Vagina (tissue), 2 donors: ENCODE measurements at regions not wholly inside any gene's neighbourhood (a gene's known extent, or its start where the extent isn't known, plus 50 kb on each side); places are given as distances from the start of the nearest gene placed in this dataset.

ENCODE experiments used
- POLR2AphosphoS5 ChIP-seq, 2 donors: sonication (generic); formaldehyde crosslinking; IDR thresholded peaks; one replicate each; pipeline ENCODE4 v1.9.0; 2017; ENCODE audit warnings: antibody characterized with exemption in 2 of 2, mild to moderate bottlenecking in 2 of 2, low read depth in 1 of 2; ENCODE audit not compliant: insufficient read depth in 1 of 2
- TF ChIP-seq, protein P1 (sequence below), 3 experiments: fragments of 450-650 bp in 2 of 3; fragments of 200-600 bp in 1 of 3; sonication (generic) in 1 of 3; IDR thresholded peaks; one replicate each; pipeline ENCODE4 v1.5.1; 2017 to 2019; ENCODE audit warnings: antibody characterized with exemption in 3 of 3, mild to moderate bottlenecking in 2 of 3, moderate library complexity in 2 of 3

DNA sequence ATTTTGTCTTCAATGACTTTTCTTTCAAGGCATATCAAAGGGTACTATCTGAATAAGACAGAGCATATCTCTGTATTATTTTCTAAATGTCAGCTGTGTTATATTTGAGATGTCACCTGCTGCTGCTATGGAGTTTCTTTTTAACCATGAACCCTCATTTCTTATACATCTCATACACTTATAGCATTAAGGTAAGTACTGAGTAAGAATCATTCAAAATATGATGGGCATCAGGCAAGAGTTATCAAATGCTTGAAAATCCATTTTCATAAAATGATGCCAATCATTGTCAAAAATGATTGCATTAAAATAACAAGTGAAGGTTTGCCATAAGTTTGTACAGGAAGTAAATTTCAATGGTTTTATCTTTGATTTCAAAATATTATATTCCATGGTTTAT lies 2005.0 kb upstream of the PCDH20 start:
- TF ChIP-seq, protein P1, sequence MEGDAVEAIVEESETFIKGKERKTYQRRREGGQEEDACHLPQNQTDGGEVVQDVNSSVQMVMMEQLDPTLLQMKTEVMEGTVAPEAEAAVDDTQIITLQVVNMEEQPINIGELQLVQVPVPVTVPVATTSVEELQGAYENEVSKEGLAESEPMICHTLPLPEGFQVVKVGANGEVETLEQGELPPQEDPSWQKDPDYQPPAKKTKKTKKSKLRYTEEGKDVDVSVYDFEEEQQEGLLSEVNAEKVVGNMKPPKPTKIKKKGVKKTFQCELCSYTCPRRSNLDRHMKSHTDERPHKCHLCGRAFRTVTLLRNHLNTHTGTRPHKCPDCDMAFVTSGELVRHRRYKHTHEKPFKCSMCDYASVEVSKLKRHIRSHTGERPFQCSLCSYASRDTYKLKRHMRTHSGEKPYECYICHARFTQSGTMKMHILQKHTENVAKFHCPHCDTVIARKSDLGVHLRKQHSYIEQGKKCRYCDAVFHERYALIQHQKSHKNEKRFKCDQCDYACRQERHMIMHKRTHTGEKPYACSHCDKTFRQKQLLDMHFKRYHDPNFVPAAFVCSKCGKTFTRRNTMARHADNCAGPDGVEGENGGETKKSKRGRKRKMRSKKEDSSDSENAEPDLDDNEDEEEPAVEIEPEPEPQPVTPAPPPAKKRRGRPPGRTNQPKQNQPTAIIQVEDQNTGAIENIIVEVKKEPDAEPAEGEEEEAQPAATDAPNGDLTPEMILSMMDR (IDR thresholded peaks at IDR 0.05): no peak
- TF ChIP-seq POLR2AphosphoS5 (IDR thresholded peaks at IDR 0.05; ENCODE audit: insufficient read depth in 1 of 2, low read depth in 1 of 2): no peak
